ENCODE measurements at regions not wholly inside any gene's neighbourhood (a gene's known extent, or its start where the extent isn't known, plus 50 kb on each side); places are given as distances from the start of the nearest gene placed in this dataset.

DNA sequence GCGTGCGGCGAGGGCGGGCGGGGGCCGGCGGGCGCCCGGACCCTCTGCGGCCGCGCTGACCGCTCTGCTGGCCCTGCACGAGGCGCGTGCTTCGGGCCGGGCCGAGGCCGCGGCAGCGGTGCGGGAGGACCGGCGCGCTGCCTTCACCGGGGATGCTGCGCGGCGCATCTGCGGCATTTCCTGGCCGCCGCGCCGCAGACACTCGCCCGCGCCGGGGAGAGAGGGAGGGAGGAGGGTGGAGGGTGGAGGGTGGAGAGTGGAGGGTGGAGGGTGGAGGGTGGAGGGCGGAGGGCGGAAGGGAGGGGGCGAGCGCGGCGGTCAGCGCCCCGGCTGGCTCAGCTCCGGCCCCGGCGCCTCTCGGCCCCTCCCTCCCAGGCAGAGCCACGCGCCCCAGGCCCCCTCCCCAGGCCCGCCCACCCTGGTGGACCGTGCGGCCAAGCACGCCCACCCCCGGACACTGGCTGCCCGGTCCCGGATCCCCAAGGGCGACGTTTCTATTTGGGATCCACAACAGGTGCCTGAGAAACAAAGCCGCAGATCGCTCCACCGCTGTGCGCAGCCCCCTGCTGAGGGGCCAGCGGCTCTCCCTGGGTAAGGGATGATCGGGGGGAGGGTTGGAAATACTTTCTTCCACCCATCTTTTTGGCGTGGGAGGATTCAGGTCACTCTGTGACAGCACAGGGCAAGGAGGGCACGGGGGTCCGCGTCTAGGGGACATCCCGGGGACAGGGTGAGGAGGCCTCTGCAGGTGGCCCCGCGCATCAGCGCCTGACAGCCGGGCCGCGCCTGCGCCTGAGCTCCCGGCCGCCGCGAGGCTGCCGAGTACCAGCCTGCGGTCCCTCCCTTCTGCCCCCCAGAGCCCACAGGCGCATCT lies 111.2 kb upstream of the BEND6 start:
- TF ChIP-seq, protein P1, sequence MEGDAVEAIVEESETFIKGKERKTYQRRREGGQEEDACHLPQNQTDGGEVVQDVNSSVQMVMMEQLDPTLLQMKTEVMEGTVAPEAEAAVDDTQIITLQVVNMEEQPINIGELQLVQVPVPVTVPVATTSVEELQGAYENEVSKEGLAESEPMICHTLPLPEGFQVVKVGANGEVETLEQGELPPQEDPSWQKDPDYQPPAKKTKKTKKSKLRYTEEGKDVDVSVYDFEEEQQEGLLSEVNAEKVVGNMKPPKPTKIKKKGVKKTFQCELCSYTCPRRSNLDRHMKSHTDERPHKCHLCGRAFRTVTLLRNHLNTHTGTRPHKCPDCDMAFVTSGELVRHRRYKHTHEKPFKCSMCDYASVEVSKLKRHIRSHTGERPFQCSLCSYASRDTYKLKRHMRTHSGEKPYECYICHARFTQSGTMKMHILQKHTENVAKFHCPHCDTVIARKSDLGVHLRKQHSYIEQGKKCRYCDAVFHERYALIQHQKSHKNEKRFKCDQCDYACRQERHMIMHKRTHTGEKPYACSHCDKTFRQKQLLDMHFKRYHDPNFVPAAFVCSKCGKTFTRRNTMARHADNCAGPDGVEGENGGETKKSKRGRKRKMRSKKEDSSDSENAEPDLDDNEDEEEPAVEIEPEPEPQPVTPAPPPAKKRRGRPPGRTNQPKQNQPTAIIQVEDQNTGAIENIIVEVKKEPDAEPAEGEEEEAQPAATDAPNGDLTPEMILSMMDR (IDR thresholded peaks at IDR 0.05), result peak; percentile 28 to 69 (median 42)
- no peak for TF ChIP-seq EP300 (IDR thresholded peaks at IDR 0.05)

Data from upper lobe of left lung (tissue), 4 donors.